ENCODE measurements at regions not wholly inside any gene's neighbourhood (a gene's known extent, or its start where the extent isn't known, plus 50 kb on each side); places are given as distances from the start of the nearest gene placed in this dataset.

DNA sequence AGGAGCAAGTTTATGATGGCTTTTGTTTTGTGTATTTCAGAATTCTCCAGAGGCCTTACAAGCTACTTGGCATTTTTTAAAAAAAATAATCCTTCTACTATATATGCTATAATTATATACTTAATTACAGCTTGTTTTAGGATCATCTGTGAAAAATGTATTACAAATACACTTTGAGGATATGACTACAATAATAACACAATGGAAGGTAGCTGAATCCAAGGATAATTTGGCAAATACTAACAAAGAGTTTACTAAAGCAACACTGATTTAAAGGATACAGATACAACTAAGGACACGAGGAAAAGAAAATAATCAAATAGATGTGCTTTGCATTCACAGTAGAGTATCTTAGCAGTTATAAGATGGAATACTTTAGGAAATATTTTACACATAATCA is 381.9 kb upstream of the CITED2 start:
- DNase-seq (ENCODE audit: low read depth in 1 of 2, low spot score in 1 of 2): no peak
- no peak for TF ChIP-seq JUND (IDR thresholded peaks at IDR 0.05; ENCODE audit: low read depth)
- in situ Hi-C loops (cut with HindIII; ENCODE audit: low pct_unique_long_range_greater_than_20kb, low sequenced_read_pairs): no loop called here

DNA sequence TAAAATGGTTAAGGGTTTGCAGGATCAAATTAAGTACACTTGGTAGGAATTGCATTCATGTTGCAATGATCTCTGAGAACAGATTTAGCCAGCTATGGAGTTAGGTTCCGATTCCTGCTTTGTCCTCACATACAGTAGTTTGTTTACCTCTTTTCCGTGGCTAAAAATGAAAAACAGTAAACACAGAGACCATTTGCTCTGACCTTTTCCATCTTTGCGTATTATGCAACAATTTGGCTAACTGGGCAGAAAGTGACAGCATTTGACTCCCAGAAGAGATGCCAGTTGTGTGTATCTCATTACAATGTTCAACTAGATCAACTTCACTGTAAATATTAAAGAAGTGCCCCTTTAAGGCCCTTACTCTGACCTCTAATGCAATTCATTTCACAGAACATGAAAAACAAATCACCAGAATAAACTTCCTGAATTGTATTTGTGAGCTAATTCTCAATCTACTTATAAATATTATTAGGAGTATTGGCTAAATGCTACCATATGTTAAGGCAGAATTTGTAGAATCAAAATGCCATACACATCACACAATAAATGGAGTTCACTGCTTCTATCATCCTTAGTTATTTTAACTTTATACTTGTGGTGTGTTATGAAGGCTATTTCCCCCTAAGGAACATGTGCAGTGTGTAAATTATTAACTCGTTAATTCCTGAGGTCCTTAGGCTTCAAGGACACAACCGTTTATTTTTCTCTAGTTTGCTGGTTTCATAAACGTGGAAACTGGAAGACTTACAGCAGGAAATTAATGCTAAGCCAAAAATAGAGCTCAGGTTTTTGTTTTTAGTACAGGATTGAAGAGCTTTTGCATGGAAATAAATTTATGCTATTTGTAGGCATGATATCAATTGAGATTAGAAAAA is 380.7 kb upstream of the CITED2 start:
- in situ Hi-C loops (cut with HindIII; ENCODE audit: low pct_unique_long_range_greater_than_20kb, low sequenced_read_pairs): no loop called here
- no peak for TF ChIP-seq JUND (IDR thresholded peaks at IDR 0.05; ENCODE audit: low read depth)

DNA sequence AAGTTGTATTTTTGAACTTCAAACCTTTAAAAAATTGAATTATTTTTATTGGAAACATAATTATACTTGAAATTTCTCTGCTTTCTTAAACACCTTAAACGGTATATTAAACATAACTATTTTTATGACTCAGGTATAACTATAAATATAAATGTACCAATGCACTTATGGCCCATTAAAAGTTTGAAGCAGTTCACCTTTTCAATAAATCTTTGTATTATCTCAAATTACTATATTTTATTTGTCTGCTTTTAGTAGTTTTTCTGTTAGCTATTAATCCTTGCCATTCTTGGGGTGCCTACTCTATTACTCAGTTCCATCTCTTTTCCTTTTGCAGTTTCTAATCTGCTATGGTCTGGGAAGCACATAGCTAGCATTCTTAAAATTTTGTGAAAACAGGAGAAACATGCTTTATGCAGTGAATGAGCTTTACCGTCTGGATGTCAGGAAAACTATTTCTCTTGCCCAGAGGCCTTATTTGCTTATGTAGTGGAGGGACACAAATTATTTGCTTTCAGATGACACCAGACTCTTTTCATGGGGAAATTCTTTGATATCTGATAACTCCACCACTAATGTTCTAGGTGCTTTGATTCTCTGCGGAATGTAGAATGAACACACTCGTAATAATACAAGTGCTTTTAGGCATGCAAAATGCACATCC is 378.9 kb upstream of the CITED2 start:
- TF ChIP-seq JUND (IDR thresholded peaks at IDR 0.05; ENCODE audit: low read depth): peak; percentile 60; the same call in 1 of the 2 replicates
- DNase-seq (ENCODE audit: low read depth in 1 of 2, low spot score in 1 of 2): peak in 1 of 2 experiments; percentile 79
- in situ Hi-C loops (cut with HindIII; ENCODE audit: low pct_unique_long_range_greater_than_20kb, low sequenced_read_pairs): no loop called here

More for the DNA sequence above, 380.7 kb upstream of the CITED2 start:
- no peak for DNase-seq (ENCODE audit: low read depth in 1 of 2, low spot score in 1 of 2)

DNA sequence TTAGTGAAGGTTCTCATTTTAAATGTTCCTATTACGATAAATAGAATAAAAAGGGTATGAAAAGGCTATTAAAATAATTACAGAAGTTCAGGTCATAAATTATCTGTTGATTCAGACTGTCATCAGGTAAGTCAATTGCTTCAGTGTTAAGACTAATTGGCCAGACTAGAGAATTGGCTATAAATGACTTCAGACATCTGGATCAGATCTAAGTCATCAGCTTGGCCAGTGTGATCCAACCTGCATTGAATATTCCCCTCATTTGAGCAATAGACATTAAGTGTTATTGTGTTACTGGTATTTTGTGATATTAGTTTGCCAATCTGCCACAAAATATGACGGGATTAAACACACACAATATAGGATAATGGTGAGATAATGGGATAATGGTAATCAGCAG is 377.6 kb upstream of the CITED2 start:
- no peak for TF ChIP-seq JUND (IDR thresholded peaks at IDR 0.05; ENCODE audit: low read depth)
- no peak for DNase-seq (ENCODE audit: low read depth in 1 of 2, low spot score in 1 of 2)
- in situ Hi-C loops (cut with HindIII; ENCODE audit: low pct_unique_long_range_greater_than_20kb, low sequenced_read_pairs): no loop called here

DNA sequence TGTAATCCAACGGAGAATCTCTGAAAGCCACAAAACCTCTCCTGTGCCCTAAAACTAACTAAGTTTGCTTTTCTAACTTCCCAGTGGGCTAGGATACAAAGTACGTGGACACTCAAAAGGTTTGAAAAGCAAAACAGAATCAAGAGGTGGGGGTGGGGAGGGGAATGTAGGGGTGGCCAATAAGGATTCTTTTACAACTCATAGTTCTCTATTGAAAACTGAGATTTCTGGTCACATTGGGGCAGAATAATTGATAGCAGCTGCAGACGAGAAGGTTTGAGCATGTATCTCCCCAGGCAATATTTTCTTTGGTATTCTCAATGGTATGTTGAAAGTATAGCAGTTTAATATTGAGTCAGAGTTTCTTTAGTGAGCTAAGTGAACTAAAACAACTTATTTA is 376.7 kb upstream of the CITED2 start:
- DNase-seq (ENCODE audit: low read depth in 1 of 2, low spot score in 1 of 2): no peak
- in situ Hi-C loops (cut with HindIII; ENCODE audit: low pct_unique_long_range_greater_than_20kb, low sequenced_read_pairs): no loop called here
- TF ChIP-seq JUND (IDR thresholded peaks at IDR 0.05; ENCODE audit: low read depth): no peak

DNA sequence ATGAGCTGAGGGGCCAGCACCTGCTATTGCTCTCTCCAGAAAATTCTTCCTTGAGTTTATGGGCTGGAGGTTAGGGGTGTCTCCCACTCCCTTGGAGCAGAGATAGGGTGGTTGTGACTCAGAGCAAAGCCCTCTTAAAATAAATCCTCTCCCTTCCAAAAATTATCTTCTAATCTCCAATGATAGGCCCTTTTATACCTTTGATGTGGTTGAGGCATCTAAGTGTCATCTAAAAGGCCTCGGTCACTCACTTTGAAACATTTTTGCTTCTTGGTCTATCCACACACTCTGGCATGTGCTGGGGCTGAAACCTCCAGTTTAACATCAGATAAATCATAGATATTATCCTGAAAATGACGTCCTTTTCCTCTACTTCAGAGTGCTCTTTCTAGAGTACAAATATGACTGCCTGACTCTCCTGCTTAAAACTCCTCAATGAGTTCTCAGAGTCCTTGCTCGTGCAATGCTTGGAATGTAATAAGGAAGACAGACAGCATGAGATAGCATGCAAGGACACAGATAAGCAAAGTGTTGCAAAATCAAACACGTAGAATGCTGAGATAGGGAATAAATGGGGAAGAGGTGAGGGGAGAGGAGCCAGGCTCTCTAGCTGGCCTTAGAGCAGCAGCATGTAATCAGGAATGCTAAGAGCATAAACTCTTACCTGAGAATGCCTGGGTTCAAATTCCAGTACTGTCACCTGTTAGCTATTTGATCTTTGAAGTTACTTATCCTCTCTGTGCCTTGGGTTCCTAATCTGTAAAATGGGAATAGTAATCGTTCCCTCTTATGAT is 374.1 kb upstream of the CITED2 start:
- DNase-seq (ENCODE audit: low read depth in 1 of 2, low spot score in 1 of 2): no peak
- in situ Hi-C loops (cut with HindIII; ENCODE audit: low pct_unique_long_range_greater_than_20kb, low sequenced_read_pairs): no loop called here
- no peak for TF ChIP-seq JUND (IDR thresholded peaks at IDR 0.05; ENCODE audit: low read depth)

DNA sequence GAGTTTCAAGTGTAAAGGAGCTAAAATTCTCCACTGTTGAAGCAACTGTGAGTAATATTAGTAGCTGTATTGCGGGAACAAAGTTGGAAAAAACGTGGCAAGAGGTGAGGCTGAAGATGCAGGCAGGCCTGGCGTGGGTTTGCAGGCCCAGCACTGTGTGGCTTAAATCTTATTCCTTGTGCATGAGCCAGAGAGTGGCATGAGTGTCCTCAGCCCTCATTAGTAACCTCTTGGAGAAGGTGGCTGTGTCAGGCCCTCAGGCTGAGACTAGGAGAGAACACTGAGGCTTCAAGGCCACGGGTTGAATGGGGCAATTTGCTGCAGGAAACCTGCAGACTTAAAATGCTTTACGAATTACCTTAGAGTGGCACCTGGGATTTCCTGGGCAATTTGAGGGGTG is 372.7 kb upstream of the CITED2 start:
- no peak for DNase-seq (ENCODE audit: low read depth in 1 of 2, low spot score in 1 of 2)
- no peak for TF ChIP-seq JUND (IDR thresholded peaks at IDR 0.05; ENCODE audit: low read depth)
- in situ Hi-C loops (cut with HindIII; ENCODE audit: low pct_unique_long_range_greater_than_20kb, low sequenced_read_pairs): no loop called here

DNA sequence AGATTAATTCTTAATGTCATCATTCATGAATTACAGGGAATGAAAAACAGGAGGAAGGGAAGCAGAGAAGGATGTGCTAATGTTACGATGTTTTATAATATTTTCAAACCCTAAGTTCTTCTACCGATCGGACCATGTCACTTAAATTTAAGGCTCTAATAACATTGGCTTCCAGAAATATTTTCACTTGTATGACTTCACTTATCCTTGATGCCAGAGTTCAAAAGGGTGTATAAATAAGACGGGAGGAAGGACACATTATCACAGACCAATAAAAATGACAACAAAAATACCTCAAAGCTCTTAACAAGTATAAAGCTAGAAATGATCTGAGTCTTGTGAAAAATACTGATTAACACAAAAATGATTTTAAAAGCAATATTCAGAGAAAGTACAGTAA is 370.4 kb upstream of the CITED2 start:
- no peak for DNase-seq (ENCODE audit: low read depth in 1 of 2, low spot score in 1 of 2)
- no peak for TF ChIP-seq JUND (IDR thresholded peaks at IDR 0.05; ENCODE audit: low read depth)
- in situ Hi-C loops (cut with HindIII; ENCODE audit: low pct_unique_long_range_greater_than_20kb, low sequenced_read_pairs): no loop called here

DNA sequence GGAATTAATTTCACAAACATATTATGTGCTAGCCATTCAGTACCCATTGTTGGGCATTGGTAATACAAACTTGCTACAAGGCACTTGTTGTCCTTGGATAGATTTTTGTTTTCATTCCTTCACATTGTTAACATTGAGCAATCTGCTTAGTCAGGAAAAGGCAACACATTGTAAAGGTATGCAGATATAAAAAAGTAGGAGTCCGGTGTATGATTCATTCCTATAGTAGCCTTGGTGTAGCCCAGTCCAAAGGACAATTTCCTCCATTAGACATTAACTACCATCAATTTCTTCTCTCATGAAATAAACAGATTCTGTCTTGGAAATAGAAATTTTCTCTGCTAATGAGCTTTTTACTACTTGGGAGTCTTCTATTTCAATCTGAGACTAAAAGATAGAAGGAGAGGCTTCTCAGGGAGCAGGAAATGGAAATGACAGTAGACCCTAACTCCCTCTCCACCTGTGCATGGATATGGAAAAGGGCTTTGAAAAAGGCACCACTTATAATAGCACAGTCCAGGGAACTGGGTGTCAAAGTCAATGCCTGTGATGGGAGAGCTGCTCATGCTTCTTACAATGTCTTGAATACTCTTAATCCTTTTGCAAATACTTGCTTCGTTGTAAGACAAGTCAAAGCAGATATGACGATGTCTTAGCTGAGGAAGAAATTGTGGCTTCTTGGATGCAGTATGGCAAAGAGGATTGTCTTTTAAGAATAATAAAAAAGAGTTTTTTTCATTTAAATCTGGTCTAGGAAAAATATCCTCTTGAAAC is 369.4 kb upstream of the CITED2 start:
- TF ChIP-seq JUND (IDR thresholded peaks at IDR 0.05; ENCODE audit: low read depth): no peak
- peak; percentile 18 to 41 for DNase-seq (ENCODE audit: low read depth in 1 of 2, low spot score in 1 of 2)
- in situ Hi-C loops (cut with HindIII; ENCODE audit: low pct_unique_long_range_greater_than_20kb, low sequenced_read_pairs): no loop called here

DNA sequence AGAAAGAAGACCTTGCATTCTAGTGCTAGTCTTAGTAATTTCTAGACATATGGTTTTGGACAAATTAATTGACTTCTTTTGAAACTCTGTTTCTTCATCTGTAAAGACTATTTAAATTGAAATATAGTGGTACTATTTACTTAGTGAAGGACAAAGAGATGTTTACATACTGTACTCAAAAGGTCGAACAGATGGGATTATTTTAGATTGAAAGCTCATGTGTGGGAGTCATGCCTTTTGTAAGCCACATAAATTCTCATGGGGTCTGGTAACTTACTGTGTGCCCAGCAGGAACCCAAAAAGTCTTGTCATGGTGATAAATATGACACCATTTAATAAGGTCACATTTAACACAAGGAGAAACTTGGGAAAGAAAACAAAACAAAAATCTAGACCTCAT is 368.2 kb upstream of the CITED2 start:
- DNase-seq (ENCODE audit: low read depth in 1 of 2, low spot score in 1 of 2): no peak
- in situ Hi-C loops (cut with HindIII; ENCODE audit: low pct_unique_long_range_greater_than_20kb, low sequenced_read_pairs): no loop called here
- TF ChIP-seq JUND (IDR thresholded peaks at IDR 0.05; ENCODE audit: low read depth): no peak

DNA sequence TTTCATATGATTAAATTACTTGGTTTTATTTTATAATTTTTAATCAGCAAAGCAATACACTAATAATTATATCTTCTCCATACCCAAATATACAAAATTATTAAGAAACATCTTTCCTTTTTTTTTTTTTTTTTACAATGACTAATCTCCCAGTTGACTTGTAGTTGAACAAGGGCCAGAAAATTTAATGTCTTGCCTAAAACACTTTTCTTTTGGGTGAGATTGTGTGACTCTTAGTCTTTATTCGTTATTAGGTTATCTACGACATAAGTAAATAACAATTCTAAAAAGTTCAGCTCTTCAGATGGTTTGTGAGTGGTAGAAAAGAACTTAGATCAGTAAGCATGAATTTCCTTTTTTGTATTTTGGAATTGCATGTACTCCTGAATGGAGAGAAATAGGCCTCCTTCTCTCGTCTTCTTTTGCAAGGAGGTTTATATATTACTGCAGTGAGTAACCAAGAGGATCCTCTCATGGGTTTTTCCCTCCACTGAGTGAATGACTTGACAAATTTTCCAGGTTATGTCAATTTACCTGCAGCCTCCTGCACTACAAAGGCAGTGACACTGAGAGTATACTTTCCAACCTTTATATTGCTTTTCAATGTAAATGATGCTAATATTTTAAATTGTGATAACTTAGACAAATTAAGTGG is 364.5 kb upstream of the CITED2 start:
- no peak for DNase-seq (ENCODE audit: low read depth in 1 of 2, low spot score in 1 of 2)
- in situ Hi-C loops (cut with HindIII; ENCODE audit: low pct_unique_long_range_greater_than_20kb, low sequenced_read_pairs): no loop called here
- TF ChIP-seq JUND (IDR thresholded peaks at IDR 0.05; ENCODE audit: low read depth): no peak

All from T47D (cell line).